Astrocyte (in vitro differentiated cells and primary cell): ENCODE measurements at regions not wholly inside any gene's neighbourhood (a gene's known extent, or its start where the extent isn't known, plus 50 kb on each side); places are given as distances from the start of the nearest gene placed in this dataset.

Experiments used
- DNase-seq: peaks from one replicate; pipeline ENCODE4 v3.0.0-alpha.2; 2010; ENCODE audit warnings: low read depth
- FAIRE-seq: peaks from 2 replicates; lab custom pipeline; 2011; peaks lifted over from hg19 to GRCh38; lab: Jason Lieb, UNC
- H2AFZ ChIP-seq: 2 replicates; pipeline ENCODE4 v1.6.0; 2012; ENCODE audit warnings: low read depth, low read length, inconsistent platforms
- H3K27ac ChIP-seq: 2 replicates; pipeline ENCODE4 v1.5.1; 2011; ENCODE audit warnings: low read depth, low read length, inconsistent platforms
- H3K27me3 ChIP-seq: 2 replicates; pipeline ENCODE4 v1.6.0; 2011; ENCODE audit warnings: low read length, inconsistent platforms; ENCODE audit not compliant: insufficient read depth
- H3K36me3 ChIP-seq: 2 replicates; pipeline ENCODE4 v1.5.1; 2011; ENCODE audit warnings: low read length, inconsistent platforms; ENCODE audit not compliant: insufficient read depth
- H3K4me1 ChIP-seq: 2 replicates; pipeline ENCODE4 v1.5.1; 2011; ENCODE audit warnings: low read length, inconsistent platforms; ENCODE audit not compliant: insufficient read depth
- H3K4me2 ChIP-seq: 2 replicates; pipeline ENCODE4 v1.6.0; 2012; ENCODE audit warnings: low read length, inconsistent platforms
- H3K4me3 ChIP-seq: 2 replicates; pipeline ENCODE4 v1.5.1; 2011; ENCODE audit warnings: low read depth, mild to moderate bottlenecking, low read length, inconsistent platforms; ENCODE audit not compliant: insufficient read depth
- H3K79me2 ChIP-seq: 2 replicates; pipeline ENCODE4 v1.6.0; 2012; ENCODE audit warnings: mild to moderate bottlenecking, low read length, inconsistent platforms; ENCODE audit not compliant: insufficient read depth
- H3K9ac ChIP-seq: 2 replicates; pipeline ENCODE4 v1.6.0; 2012; ENCODE audit warnings: mild to moderate bottlenecking, low read length, inconsistent platforms
- H3K9me3 ChIP-seq: 2 replicates; pipeline ENCODE4 v1.5.1; 2012; ENCODE audit warnings: low read depth, mild to moderate bottlenecking, low read length, inconsistent platforms; ENCODE audit not compliant: insufficient read depth
- H4K20me1 ChIP-seq: 2 replicates; pipeline ENCODE4 v1.6.0; 2012; ENCODE audit warnings: low read length, inconsistent platforms; ENCODE audit not compliant: insufficient read depth
- H3K27ac Mint-ChIP-seq: one replicate; pipeline ENCODE4 v1.8.0; 2021; ENCODE audit warnings: mild to moderate bottlenecking, mixed read lengths; ENCODE audit not compliant: unreplicated experiment
- H3K27me3 Mint-ChIP-seq: one replicate; pipeline ENCODE4 v1.8.0; 2021; ENCODE audit warnings: low read depth, mixed read lengths; ENCODE audit not compliant: unreplicated experiment
- H3K36me3 Mint-ChIP-seq: one replicate; pipeline ENCODE4 v1.8.0; 2021; ENCODE audit warnings: low read depth, mixed read lengths; ENCODE audit not compliant: unreplicated experiment
- H3K4me1 Mint-ChIP-seq: one replicate; pipeline ENCODE4 v1.8.0; 2021; ENCODE audit warnings: low read depth, mixed read lengths; ENCODE audit not compliant: unreplicated experiment
- H3K4me3 Mint-ChIP-seq: one replicate; pipeline ENCODE4 v1.8.0; 2021; ENCODE audit warnings: mild to moderate bottlenecking, moderate library complexity, mixed read lengths; ENCODE audit not compliant: unreplicated experiment
- H3K9me3 Mint-ChIP-seq: one replicate; pipeline ENCODE4 v1.8.0; 2021; ENCODE audit warnings: mild to moderate bottlenecking, mixed read lengths; ENCODE audit not compliant: unreplicated experiment
- EZH2 ChIP-seq: IDR thresholded peaks from 2 replicates; pipeline ENCODE4 v1.6.1; 2012; ENCODE audit warnings: mild to moderate bottlenecking, low read length, inconsistent platforms; ENCODE audit not compliant: insufficient read depth
- TF ChIP-seq, protein P1 (sequence below): IDR thresholded peaks from 2 replicates; pipeline ENCODE4 v1.5.1; 2011; ENCODE audit warnings: low read depth, mild to moderate bottlenecking, inconsistent platforms, low read length, moderate library complexity; ENCODE audit not compliant: insufficient read depth

DNA sequence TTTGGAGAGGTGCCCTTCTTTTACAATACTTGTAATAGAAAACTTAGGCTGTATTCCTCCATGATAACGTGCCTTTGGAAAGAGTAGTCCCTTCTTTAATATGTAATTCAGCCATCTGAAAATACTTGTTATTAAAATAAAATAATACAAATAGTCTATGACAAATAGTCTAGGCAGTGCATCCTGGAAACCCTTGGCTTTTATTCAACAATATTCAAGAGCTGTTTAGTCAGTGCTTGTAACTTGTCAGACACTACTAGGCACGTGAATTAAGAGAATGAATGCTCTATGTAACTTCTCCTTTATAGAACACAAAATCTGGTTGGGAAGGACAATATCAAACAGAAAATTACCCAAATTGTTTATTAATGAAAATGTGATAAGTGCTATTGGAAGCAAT lies 388.2 kb downstream of the MTX2 start:
- Mint-ChIP-seq H3K27me3 (peaks cover 8% of the 10 kb centered on the region), H3K4me1 (peaks cover 2% of the 10 kb centered on the region), H3K9me3 (no peaks in the 10 kb centered on the region), H3K4me3 (no peak overlapping the region), H3K36me3 (no peaks in the 10 kb centered on the region), H3K27ac (no peak overlapping the region)
- no peaks in the 10 kb centered on the region for H4K20me1 ChIP-seq
- H2AFZ ChIP-seq: no peak overlapping the region
- H3K4me2 ChIP-seq: no peak overlapping the region
- H3K36me3 ChIP-seq: no peaks in the 10 kb centered on the region
- peaks cover 13% of the 10 kb centered on the region for H3K27me3 ChIP-seq
- FAIRE-seq: no peak
- DNase-seq: no peak
- no peak overlapping the region for H3K9ac ChIP-seq
- no peaks in the 10 kb centered on the region for H3K79me2 ChIP-seq
- H3K4me1 ChIP-seq: no peaks in the 10 kb centered on the region
- no peak overlapping the region for H3K27ac ChIP-seq
- no peaks in the 10 kb centered on the region for H3K9me3 ChIP-seq
- no peak overlapping the region for H3K4me3 ChIP-seq
- TF ChIP-seq EZH2: no peak
- TF ChIP-seq, protein P1, sequence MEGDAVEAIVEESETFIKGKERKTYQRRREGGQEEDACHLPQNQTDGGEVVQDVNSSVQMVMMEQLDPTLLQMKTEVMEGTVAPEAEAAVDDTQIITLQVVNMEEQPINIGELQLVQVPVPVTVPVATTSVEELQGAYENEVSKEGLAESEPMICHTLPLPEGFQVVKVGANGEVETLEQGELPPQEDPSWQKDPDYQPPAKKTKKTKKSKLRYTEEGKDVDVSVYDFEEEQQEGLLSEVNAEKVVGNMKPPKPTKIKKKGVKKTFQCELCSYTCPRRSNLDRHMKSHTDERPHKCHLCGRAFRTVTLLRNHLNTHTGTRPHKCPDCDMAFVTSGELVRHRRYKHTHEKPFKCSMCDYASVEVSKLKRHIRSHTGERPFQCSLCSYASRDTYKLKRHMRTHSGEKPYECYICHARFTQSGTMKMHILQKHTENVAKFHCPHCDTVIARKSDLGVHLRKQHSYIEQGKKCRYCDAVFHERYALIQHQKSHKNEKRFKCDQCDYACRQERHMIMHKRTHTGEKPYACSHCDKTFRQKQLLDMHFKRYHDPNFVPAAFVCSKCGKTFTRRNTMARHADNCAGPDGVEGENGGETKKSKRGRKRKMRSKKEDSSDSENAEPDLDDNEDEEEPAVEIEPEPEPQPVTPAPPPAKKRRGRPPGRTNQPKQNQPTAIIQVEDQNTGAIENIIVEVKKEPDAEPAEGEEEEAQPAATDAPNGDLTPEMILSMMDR: no peak

DNA sequence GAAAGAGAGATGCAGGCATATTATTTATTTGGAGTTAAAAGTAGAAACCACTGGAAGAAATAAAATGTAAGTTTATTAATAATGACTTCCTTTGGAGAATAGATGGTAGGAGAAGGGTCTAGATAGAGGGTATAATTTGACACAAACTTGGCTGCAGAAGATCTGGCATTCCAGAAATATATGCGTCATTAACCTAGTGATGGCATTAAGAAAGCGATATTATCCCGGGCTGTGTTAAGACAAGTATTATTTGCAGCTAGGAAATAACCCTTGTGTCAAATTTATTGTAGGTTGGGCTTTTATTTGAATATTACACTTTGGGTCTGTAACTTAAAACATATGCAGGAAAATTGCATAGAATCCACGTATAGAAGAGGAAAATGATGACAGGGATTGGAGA lies 389.5 kb downstream of the MTX2 start:
- H3K27ac ChIP-seq: no peak overlapping the region
- H2AFZ ChIP-seq: no peak overlapping the region
- DNase-seq (no peak), FAIRE-seq (no peak)
- TF ChIP-seq, protein P1: no peak
- TF ChIP-seq EZH2: no peak
- H3K9me3 ChIP-seq: no peaks in the 10 kb centered on the region
- H3K4me1 ChIP-seq: no peaks in the 10 kb centered on the region
- H3K27me3 ChIP-seq: peaks cover 13% of the 10 kb centered on the region
- H3K36me3 ChIP-seq: no peaks in the 10 kb centered on the region
- Mint-ChIP-seq H3K27me3 (peaks cover 13% of the 10 kb centered on the region), H3K4me3 (no peak overlapping the region), H3K9me3 (no peaks in the 10 kb centered on the region), H3K27ac (no peak overlapping the region), H3K36me3 (no peaks in the 10 kb centered on the region), H3K4me1 (peaks cover under 1% of the 10 kb centered on the region)
- H3K9ac ChIP-seq: no peak overlapping the region
- no peak overlapping the region for H3K4me3 ChIP-seq
- H3K4me2 ChIP-seq: no peak overlapping the region
- no peaks in the 10 kb centered on the region for H4K20me1 ChIP-seq
- H3K79me2 ChIP-seq: no peaks in the 10 kb centered on the region

DNA sequence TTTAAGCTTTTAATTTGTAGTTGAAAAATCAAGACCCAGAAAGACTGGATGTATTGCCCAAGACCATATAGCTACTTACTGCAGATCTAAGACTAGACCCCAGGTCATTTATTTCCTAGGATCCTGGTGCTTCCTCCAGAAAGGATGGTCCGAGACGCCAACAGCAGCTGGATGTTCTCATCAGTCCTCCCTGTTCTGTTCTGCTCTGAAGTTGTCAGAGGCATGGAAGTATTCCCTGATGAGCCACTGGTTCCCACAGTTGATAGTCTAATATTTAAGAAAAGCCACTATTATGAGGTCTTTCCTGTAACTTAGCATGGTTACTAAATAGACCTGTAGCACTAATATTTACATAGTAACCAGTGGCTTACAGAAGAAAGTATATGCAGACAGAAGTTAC lies 393.5 kb downstream of the MTX2 start:
- DNase-seq (no peak), FAIRE-seq (no peak)
- TF ChIP-seq, protein P1: no peak
- no peak for TF ChIP-seq EZH2
- Histone ChIP-seq H4K20me1 (no peaks in the 10 kb centered on the region), H3K9ac (no peak overlapping the region), H3K4me1 (no peaks in the 10 kb centered on the region), H3K27ac (no peak overlapping the region), H3K27me3 (peaks cover 10% of the 10 kb centered on the region), H3K9me3 (no peaks in the 10 kb centered on the region), H3K36me3 (no peaks in the 10 kb centered on the region), H2AFZ (no peak overlapping the region), H3K79me2 (no peaks in the 10 kb centered on the region), H3K4me2 (no peak overlapping the region), H3K4me3 (no peak overlapping the region)
- no peaks in the 10 kb centered on the region for H3K9me3 Mint-ChIP-seq
- H3K4me1 Mint-ChIP-seq: no peaks in the 10 kb centered on the region
- no peak overlapping the region for H3K4me3 Mint-ChIP-seq
- H3K27ac Mint-ChIP-seq: no peak overlapping the region
- H3K27me3 Mint-ChIP-seq: peaks cover 9% of the 10 kb centered on the region
- no peaks in the 10 kb centered on the region for H3K36me3 Mint-ChIP-seq
